ENCODE measurements at regions not wholly inside any gene's neighbourhood (a gene's known extent, or its start where the extent isn't known, plus 50 kb on each side); places are given as distances from the start of the nearest gene placed in this dataset.

DNA sequence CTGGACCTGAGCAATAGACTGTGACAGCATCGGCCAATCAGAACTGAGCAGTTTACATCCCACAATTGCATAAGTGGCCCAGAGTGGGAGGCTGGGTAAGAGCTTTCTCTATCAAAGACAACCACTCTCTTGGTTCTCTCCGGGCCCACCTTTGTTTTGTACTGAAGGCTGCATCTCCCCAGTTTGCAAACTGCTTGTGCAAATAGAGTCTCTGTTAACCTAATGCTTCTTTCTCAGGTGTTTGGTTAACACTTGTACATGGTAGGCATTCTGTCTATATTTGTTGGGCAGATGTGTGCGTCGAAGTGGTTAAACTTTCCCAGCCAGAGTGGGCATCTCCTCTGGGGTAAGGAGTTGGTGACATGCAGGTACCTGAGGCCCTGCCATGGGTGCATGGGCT lies 177.1 kb downstream of the CDH26 start:
- H3K4me1 ChIP-seq = peaks cover 0 to 7% (median 0%) of the 10 kb centered on the region in 4 donors
- intact Hi-C loops (cut with DNase I; ENCODE audit: low total_unique reads) = no loop called here
- H3K27ac ChIP-seq = no peak overlapping the region
- DNase-seq = no peak
- H3K4me3 ChIP-seq = no peak overlapping the region
- no peaks in the 10 kb centered on the region for H3K27me3 ChIP-seq
- no peaks in the 10 kb centered on the region for H3K9me3 ChIP-seq
- WGBS, 5 donors = 80 to 89% (median 83%) methylated on average over 4 of the region's 4 CpGs
- TF ChIP-seq POLR2AphosphoS5 (IDR thresholded peaks at IDR 0.05) (no peak), EP300 (IDR thresholded peaks at IDR 0.05) (no peak), POLR2A (IDR thresholded peaks at IDR 0.05) (no peak)
- TF ChIP-seq, protein P1, sequence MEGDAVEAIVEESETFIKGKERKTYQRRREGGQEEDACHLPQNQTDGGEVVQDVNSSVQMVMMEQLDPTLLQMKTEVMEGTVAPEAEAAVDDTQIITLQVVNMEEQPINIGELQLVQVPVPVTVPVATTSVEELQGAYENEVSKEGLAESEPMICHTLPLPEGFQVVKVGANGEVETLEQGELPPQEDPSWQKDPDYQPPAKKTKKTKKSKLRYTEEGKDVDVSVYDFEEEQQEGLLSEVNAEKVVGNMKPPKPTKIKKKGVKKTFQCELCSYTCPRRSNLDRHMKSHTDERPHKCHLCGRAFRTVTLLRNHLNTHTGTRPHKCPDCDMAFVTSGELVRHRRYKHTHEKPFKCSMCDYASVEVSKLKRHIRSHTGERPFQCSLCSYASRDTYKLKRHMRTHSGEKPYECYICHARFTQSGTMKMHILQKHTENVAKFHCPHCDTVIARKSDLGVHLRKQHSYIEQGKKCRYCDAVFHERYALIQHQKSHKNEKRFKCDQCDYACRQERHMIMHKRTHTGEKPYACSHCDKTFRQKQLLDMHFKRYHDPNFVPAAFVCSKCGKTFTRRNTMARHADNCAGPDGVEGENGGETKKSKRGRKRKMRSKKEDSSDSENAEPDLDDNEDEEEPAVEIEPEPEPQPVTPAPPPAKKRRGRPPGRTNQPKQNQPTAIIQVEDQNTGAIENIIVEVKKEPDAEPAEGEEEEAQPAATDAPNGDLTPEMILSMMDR (IDR thresholded peaks at IDR 0.05) = no peak
- no peaks in the 10 kb centered on the region for H3K36me3 ChIP-seq

DNA sequence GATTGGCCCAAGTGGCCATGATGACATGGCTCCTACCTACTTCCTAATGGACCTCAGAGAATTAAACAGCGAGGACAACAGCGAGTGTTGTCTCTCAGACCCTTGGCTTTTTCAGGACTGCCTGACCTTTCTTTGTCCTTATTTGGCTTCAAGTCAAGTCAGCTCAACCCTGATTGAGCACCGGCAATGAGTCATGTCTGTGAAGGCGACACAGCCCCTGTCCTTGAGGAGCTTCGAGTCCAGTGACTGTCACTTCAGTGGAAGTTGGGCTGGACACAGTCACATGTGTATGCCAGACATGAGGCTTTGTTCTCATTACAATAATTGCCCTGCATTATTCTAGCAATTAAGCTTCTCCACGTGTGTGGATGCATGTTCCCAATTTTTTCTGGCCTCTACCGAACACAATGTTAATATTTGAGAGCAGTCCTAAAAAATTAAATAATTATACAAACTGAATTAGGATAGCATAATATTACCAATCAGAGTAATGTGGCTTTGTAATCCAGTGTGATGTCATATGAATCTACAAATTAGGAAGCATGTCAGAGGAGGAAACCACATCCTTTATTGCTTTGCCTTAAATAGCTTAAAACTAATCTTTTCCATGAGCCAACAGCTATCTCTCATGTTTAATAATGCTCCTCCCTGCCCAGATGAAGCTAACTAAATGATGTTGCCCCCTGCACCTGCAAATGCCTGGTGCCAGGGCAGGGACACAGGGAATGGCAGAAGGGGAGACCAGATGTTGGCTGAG lies 178.6 kb downstream of the CDH26 start:
- no peak overlapping the region for H3K27ac ChIP-seq
- H3K36me3 ChIP-seq = no peaks in the 10 kb centered on the region
- no peaks in the 10 kb centered on the region for H3K27me3 ChIP-seq
- intact Hi-C loops (cut with DNase I; ENCODE audit: low total_unique reads) = no loop called here
- DNase-seq = no peak
- H3K4me3 ChIP-seq = no peak overlapping the region
- H3K4me1 ChIP-seq = peaks cover 0 to 7% (median 0%) of the 10 kb centered on the region in 4 donors
- no peaks in the 10 kb centered on the region for H3K9me3 ChIP-seq
- TF ChIP-seq POLR2A (IDR thresholded peaks at IDR 0.05) (no peak), EP300 (IDR thresholded peaks at IDR 0.05) (no peak), POLR2AphosphoS5 (IDR thresholded peaks at IDR 0.05) (no peak)
- TF ChIP-seq, protein P1 (IDR thresholded peaks at IDR 0.05) = no peak
- 54 to 77% (median 66%) methylated on average over 7 of the region's 7 CpGs for WGBS, 5 donors

DNA sequence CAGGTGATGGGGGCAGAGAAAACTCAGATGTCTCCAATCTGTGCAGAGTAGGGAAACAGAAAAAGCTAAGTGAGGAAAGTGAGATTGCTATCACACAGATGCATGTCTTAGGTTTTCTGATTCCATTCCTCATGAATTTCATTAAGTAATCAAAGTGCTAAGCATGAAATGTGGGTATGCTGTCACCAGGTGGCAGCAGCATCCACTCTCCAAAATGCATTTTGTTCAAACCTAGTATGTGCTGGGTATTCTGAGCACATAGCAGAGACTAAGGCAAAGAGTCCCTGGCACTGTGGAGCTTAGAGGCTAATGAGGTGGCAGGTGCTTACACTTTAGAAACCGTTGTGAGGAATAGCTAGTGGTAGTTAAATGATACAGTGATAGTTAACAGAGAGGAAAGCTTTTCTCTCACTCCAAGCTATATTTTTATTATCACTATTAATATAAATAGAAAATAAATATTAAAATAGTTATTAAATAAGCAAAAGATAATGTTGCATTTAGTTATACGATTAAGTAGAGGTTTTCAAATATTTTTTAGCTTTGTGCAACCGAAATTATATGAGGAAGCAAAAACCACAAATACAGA lies 179.5 kb downstream of the CDH26 start:
- Histone ChIP-seq H3K9me3 (no peaks in the 10 kb centered on the region), H3K27me3 (no peaks in the 10 kb centered on the region), H3K4me3 (peak overlapping the region in 3 of 4 donors; percentile 41 to 45 (median 43)), H3K4me1 (peaks cover 0 to 7% (median 0%) of the 10 kb centered on the region in 4 donors), H3K36me3 (no peaks in the 10 kb centered on the region), H3K27ac (peak overlapping the region in 1 of 5 donors; percentile 38)
- intact Hi-C loops (cut with DNase I; ENCODE audit: low total_unique reads) = no loop called here
- TF ChIP-seq POLR2A (IDR thresholded peaks at IDR 0.05) (no peak), EP300 (IDR thresholded peaks at IDR 0.05) (no peak), POLR2AphosphoS5 (IDR thresholded peaks at IDR 0.05) (no peak)
- TF ChIP-seq, protein P1 (IDR thresholded peaks at IDR 0.05) = peak in 1 of 7 experiments; percentile 28
- peak in 1 of 2 donors; percentile 17 for DNase-seq
- 39 to 73% (median 57%) methylated on average over 3 of the region's 3 CpGs for WGBS, 5 donors

DNA sequence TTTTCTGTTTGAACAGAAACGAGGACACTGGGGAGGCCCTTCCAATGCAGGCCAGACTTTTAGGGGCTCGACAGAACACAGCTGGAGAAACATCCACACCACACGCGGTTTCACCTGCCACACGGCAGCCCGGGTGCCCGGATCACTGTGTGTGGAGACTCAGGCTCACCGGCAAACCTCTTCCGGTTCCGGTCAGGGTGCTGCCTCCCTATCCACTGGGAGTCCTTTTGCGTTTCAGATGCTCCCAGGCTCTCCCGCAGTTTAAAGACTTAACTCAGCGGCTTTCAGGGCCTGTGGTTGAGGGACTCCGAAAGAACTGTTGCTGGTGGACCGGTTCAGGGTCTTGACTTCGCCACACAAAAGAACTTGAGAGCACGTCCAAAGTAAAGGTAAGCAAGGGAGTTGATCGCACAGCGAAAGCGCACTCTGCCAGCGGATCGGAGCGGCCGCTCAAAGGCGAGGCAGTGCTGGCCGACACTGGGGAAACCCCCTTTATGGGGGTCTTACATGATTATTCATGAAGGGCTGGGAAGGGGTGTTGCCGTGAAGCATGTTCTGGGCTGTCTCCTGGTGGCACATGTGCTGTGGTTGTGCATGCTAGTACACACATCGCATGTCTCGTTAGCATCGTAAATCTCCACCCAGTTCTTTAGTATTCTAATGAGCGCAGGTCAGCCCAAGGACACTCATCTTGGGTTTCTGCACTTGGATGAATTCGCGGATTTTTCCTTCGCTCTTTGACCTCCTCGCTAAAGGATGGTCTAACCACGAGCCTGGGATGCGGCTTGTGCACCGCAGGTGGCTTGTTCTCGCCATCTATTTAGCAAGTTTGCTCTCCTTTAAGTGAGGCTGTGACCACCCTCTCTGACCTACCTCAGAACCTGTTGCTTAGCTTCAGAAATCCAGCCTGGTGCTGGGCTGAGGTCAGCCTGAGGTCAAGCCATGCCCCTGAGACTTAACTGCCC lies 180.3 kb downstream of the CDH26 start:
- Histone ChIP-seq H3K9me3 (no peaks in the 10 kb centered on the region), H3K27me3 (no peaks in the 10 kb centered on the region), H3K4me1 (peaks cover 0 to 7% (median 0%) of the 10 kb centered on the region in 4 donors), H3K36me3 (no peaks in the 10 kb centered on the region), H3K4me3 (peak overlapping the region in 3 of 4 donors; percentile 41 to 45 (median 43)), H3K27ac (peak overlapping the region in 1 of 5 donors; percentile 38)
- intact Hi-C loops (cut with DNase I; ENCODE audit: low total_unique reads) = no loop called here
- no peak for TF ChIP-seq POLR2A (IDR thresholded peaks at IDR 0.05)
- peak; percentile 44 to 55 for DNase-seq
- 56 to 82% (median 76%) methylated on average over 39 of the region's 39 CpGs for whole genome bisulfite sequencing, 5 donors

Data from stomach (tissue), 8 donors.